ENCODE measurements at regions not wholly inside any gene's neighbourhood (a gene's known extent, or its start where the extent isn't known, plus 50 kb on each side); places are given as distances from the start of the nearest gene placed in this dataset.

DNA sequence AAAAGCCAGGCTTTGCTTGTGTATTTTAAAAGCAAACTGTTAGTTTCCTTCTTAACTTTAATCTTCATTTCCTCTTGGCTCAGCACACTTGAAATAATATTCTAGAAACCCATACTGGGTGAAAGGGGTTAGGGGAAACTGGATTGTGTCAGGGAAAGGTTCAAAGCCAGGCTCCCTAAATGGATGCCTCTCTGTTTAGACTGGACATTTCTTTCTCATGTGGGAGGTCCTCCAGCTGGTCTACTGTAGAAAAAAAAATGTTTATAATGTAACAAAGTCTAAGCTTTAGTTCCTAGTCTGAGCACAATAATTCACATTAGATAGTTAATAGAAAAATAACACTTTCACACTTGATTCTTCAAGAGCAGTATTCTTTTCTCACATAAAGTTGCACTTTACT is 89.0 kb upstream of the AKIRIN2 start:
- TF ChIP-seq MYC (IDR thresholded peaks at IDR 0.05; ENCODE audit: low read depth, low read length) = no peak
- TF ChIP-seq, protein P1, sequence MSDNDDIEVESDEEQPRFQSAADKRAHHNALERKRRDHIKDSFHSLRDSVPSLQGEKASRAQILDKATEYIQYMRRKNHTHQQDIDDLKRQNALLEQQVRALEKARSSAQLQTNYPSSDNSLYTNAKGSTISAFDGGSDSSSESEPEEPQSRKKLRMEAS (IDR thresholded peaks at IDR 0.05; ENCODE audit: insufficient read depth, insufficient read length) = no peak
- TF ChIP-seq, protein P2, sequence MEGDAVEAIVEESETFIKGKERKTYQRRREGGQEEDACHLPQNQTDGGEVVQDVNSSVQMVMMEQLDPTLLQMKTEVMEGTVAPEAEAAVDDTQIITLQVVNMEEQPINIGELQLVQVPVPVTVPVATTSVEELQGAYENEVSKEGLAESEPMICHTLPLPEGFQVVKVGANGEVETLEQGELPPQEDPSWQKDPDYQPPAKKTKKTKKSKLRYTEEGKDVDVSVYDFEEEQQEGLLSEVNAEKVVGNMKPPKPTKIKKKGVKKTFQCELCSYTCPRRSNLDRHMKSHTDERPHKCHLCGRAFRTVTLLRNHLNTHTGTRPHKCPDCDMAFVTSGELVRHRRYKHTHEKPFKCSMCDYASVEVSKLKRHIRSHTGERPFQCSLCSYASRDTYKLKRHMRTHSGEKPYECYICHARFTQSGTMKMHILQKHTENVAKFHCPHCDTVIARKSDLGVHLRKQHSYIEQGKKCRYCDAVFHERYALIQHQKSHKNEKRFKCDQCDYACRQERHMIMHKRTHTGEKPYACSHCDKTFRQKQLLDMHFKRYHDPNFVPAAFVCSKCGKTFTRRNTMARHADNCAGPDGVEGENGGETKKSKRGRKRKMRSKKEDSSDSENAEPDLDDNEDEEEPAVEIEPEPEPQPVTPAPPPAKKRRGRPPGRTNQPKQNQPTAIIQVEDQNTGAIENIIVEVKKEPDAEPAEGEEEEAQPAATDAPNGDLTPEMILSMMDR (IDR thresholded peaks at IDR 0.05; ENCODE audit: extremely low read depth in 1 of 2, insufficient read depth in 1 of 2, low read depth in 1 of 2, low read length in 2 of 2) = no peak
- TF ChIP-seq POLR2AphosphoS5 (IDR thresholded peaks at IDR 0.05; ENCODE audit: insufficient read depth, low read depth, low read length) = no peak
- no peak for TF ChIP-seq POLR2A (IDR thresholded peaks at IDR 0.05; ENCODE audit: low read depth, low read length)
